Stomach (tissue), 8 donors: ENCODE measurements at regions not wholly inside any gene's neighbourhood (a gene's known extent, or its start where the extent isn't known, plus 50 kb on each side); places are given as distances from the start of the nearest gene placed in this dataset.

Experiments
- DNase-seq, 2 donors: peaks; one replicate each; pipeline versions ENCODE4 v3.0.0 to v3.0.0-alpha.2; 2013 to 2019
- H3K27ac ChIP-seq, 5 donors: fragments of 200-600 bp in 4 of 5; sonication (generic) in 4 of 5; one replicate each; pipeline ENCODE4 v1.5.1; 2013 to 2019; ENCODE audit warnings: mild to moderate bottlenecking in 1 of 5, moderate library complexity in 1 of 5
- H3K27me3 ChIP-seq, 3 donors: fragments of 200-600 bp; sonication (generic); one replicate each; pipeline ENCODE4 v1.5.1; 2017 to 2019; ENCODE audit warnings: mixed run types in 1 of 3
- H3K36me3 ChIP-seq, 4 donors: fragments of 200-600 bp; sonication (generic); 1 replicate in 3 of 4; 2 replicates in 1 of 4; pipeline ENCODE4 v1.5.1; 2016 to 2019
- H3K4me1 ChIP-seq, 4 donors: fragments of 200-600 bp; sonication (generic); one replicate each; pipeline ENCODE4 v1.5.1; 2016 to 2019
- H3K4me3 ChIP-seq, 4 donors: fragments of 200-600 bp; sonication (generic) in 3 of 4; one replicate each; pipeline ENCODE4 v1.5.1; 2016 to 2019; ENCODE audit warnings: mild to moderate bottlenecking in 1 of 4
- H3K9me3 ChIP-seq, 4 donors: fragments of 200-600 bp; sonication (generic); one replicate each; pipeline ENCODE4 v1.5.1; 2016 to 2019
- CTCF ChIP-seq, 7 experiments: fragments of 450-650 bp in 4 of 7; fragments of 200-600 bp in 3 of 7; sonication (generic) in 3 of 7; IDR thresholded peaks; one replicate each; pipeline ENCODE4 v1.5.1; 2016 to 2019; ENCODE audit warnings: antibody characterized with exemption in 7 of 7, control low read depth in 2 of 7, mild to moderate bottlenecking in 1 of 7
- EP300 ChIP-seq: sonication (generic); formaldehyde crosslinking; IDR thresholded peaks from one replicate; pipeline ENCODE4 v1.6.1; 2017; ENCODE audit warnings: antibody characterized with exemption
- POLR2A ChIP-seq, 4 donors: fragments of 450-650 bp; IDR thresholded peaks; one replicate each; pipeline ENCODE4 v1.6.1; 2016; ENCODE audit warnings: antibody characterized with exemption in 4 of 4, control low read depth in 2 of 4, mild to moderate bottlenecking in 1 of 4, moderate library complexity in 1 of 4
- POLR2AphosphoS5 ChIP-seq, 3 donors: sonication (generic); formaldehyde crosslinking; IDR thresholded peaks; one replicate each; pipeline ENCODE4 v1.6.1; 2016; ENCODE audit warnings: antibody characterized with exemption in 3 of 3
- WGBS, 5 donors: extraction: QIAGEN DNeasy Blood & Tissue Kit in 3 of 5; methylation state at CpG; one replicate each; pipeline versions ENCODE4 v1.1.5 to v1.1.7; 2013 to 2018; 5-methylcytosine and 5-hydroxymethylcytosine counted together
- intact Hi-C: fragments of 100-400 bp; cut with DNase I; formaldehyde crosslinking; loops from one replicate; pipeline ENCODE4 v1.15.1; 2023; ENCODE audit warnings: low total_unique reads
- donor health status: healthy with polysubstance abuse.
- donor health status: Bipolar disorder and iron deficiency.
- donor health status: healthy.

DNA sequence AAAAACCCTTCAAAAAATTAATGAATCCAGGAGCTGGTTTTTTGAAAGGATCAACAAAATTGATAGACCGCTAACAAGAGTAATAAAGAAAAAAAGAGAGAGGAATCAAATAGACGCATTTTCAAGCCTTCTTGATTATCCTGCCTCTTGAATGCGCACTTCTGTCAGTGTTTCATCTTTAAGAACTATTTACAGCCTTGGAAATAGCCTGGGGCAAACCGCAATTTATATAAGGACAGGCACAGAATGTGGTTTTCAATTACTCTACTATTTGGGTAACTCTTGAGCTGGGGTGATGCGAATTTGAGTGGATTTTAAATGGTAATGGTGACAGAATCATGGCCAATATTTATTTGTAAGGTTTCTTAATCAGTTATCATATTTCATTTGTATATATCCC lies 179.1 kb upstream of the OTX2 start:
- Histone ChIP-seq H3K36me3 (no peaks in the 10 kb centered on the region), H3K27me3 (no peaks in the 10 kb centered on the region), H3K9me3 (peaks cover 0 to 19% (median 4%) of the 10 kb centered on the region in 4 donors), H3K27ac (no peak overlapping the region), H3K4me1 (no peaks in the 10 kb centered on the region), H3K4me3 (no peak overlapping the region)
- intact Hi-C loops, result no loop called here
- TF ChIP-seq POLR2A (IDR thresholded peaks at IDR 0.05) (no peak), POLR2AphosphoS5 (IDR thresholded peaks at IDR 0.05) (no peak), CTCF (IDR thresholded peaks at IDR 0.05) (no peak), EP300 (no peak)
- no peak for DNase-seq
- 88 to 96% (median 92%) methylated on average over 5 of the region's 5 CpGs for WGBS, 5 donors

- Histone ChIP-seq H3K4me1 (no peaks in the 10 kb centered on the region), H3K9me3 (no peaks in the 10 kb centered on the region), H3K4me3 (no peak overlapping the region), H3K36me3 (no peaks in the 10 kb centered on the region), H3K27me3 (no peaks in the 10 kb centered on the region), H3K27ac (no peak overlapping the region)
- DNase-seq, result no peak
- 72 to 84% (median 74%) methylated on average over 3 of the region's 3 CpGs for WGBS, 5 donors
- TF ChIP-seq CTCF (IDR thresholded peaks at IDR 0.05), result no peak
- TF ChIP-seq POLR2AphosphoS5 (IDR thresholded peaks at IDR 0.05), result no peak
- TF ChIP-seq EP300, result no peak
- no peak for TF ChIP-seq POLR2A (IDR thresholded peaks at IDR 0.05)
- intact Hi-C loops, result no loop called here
Measured at GRCh38 chr14:56979936-56980335, 169.7 kb upstream of the OTX2 start.

GRCh38 chr14:56976211-56976610 lies 165.9 kb upstream of the OTX2 start:
- TF ChIP-seq POLR2A (IDR thresholded peaks at IDR 0.05) (no peak), EP300 (no peak), POLR2AphosphoS5 (IDR thresholded peaks at IDR 0.05) (no peak), CTCF (IDR thresholded peaks at IDR 0.05) (no peak)
- Histone ChIP-seq H3K4me1 (no peaks in the 10 kb centered on the region), H3K27me3 (no peaks in the 10 kb centered on the region), H3K27ac (no peak overlapping the region), H3K4me3 (no peak overlapping the region), H3K9me3 (no peaks in the 10 kb centered on the region), H3K36me3 (no peaks in the 10 kb centered on the region)
- intact Hi-C loops, result no loop called here
- WGBS, 5 donors, result 74 to 90% (median 85%) methylated on average over 2 of the region's 2 CpGs
- DNase-seq, result no peak

- H3K36me3 ChIP-seq, result no peaks in the 10 kb centered on the region
- no peaks in the 10 kb centered on the region for H3K9me3 ChIP-seq
- no peak overlapping the region for H3K27ac ChIP-seq
- TF ChIP-seq POLR2A (IDR thresholded peaks at IDR 0.05) (no peak), POLR2AphosphoS5 (IDR thresholded peaks at IDR 0.05) (no peak), EP300 (no peak), CTCF (IDR thresholded peaks at IDR 0.05) (no peak)
- DNase-seq, result no peak
- WGBS, 5 donors, result 90 to 95% (median 93%) methylated on average over 4 of the region's 4 CpGs
- intact Hi-C loops, result no loop called here
- no peaks in the 10 kb centered on the region for H3K27me3 ChIP-seq
- H3K4me1 ChIP-seq, result no peaks in the 10 kb centered on the region
- no peak overlapping the region for H3K4me3 ChIP-seq
Measured at GRCh38 chr14:56975521-56975920, 165.2 kb upstream of the OTX2 start.
